HG02759 (cell line): ENCODE measurements at regions not wholly inside any gene's neighbourhood (a gene's known extent, or its start where the extent isn't known, plus 50 kb on each side); places are given as distances from the start of the nearest gene placed in this dataset.
"Not testable (repeated sequence)": the region's sequence is repeated elsewhere in the genome, so short reads cannot be mapped to it uniquely, and the experiment has no call there.

ENCODE experiments used
- ATAC-seq: cut with Tn5 transposase; IDR thresholded peaks from one replicate; pipeline ENCODE4 v1.9.1; 2021; ENCODE audit warnings: mild to moderate bottlenecking, moderate library complexity; ENCODE audit not compliant: unreplicated experiment

GRCh38 chr15:36426691-36427090 lies 152.7 kb upstream of the CDIN1 start:
- ATAC-seq, result no peak

GRCh38 chr15:36428102-36428845 lies 151.2 kb upstream of the CDIN1 start:
- ATAC-seq, result no peak

GRCh38 chr15:36429707-36430106 lies 149.7 kb upstream of the CDIN1 start:
- ATAC-seq, result no peak

GRCh38 chr15:36430280-36430679 lies 149.1 kb upstream of the CDIN1 start:
- no peak for ATAC-seq

- no peak for ATAC-seq
Observed at GRCh38 chr15:36430726-36431265, 148.6 kb upstream of the CDIN1 start.

- ATAC-seq, result no peak
Observed at GRCh38 chr15:36432161-36432560, 147.3 kb upstream of the CDIN1 start.

- ATAC-seq, result no peak
Observed at GRCh38 chr15:36434177-36434576, 145.2 kb upstream of the CDIN1 start.

- no peak for ATAC-seq
Observed at GRCh38 chr15:36438499-36438898, 140.9 kb upstream of the CDIN1 start.

GRCh38 chr15:36447373-36447772 lies 132.1 kb upstream of the CDIN1 start:
- ATAC-seq, result no peak

- ATAC-seq, result no peak
Observed at GRCh38 chr15:36448418-36448817, 131.0 kb upstream of the CDIN1 start.

GRCh38 chr15:36449084-36449661 lies 130.3 kb upstream of the CDIN1 start:
- no peak for ATAC-seq

GRCh38 chr15:36449662-36450145 lies 129.7 kb upstream of the CDIN1 start:
- ATAC-seq, result no peak

GRCh38 chr15:36454244-36454643 lies 125.2 kb upstream of the CDIN1 start:
- not testable (repeated sequence) for ATAC-seq

GRCh38 chr15:36458411-36458810 lies 121.0 kb upstream of the CDIN1 start:
- no peak for ATAC-seq

- ATAC-seq, result no peak
Observed at GRCh38 chr15:36465304-36465703, 114.1 kb upstream of the CDIN1 start.

- ATAC-seq, result no peak
Observed at GRCh38 chr15:36468746-36469145, 110.7 kb upstream of the CDIN1 start.

GRCh38 chr15:36469311-36469966 lies 110.0 kb upstream of the CDIN1 start:
- no peak for ATAC-seq

- ATAC-seq, result no peak
Observed at GRCh38 chr15:36472672-36473071, 106.8 kb upstream of the CDIN1 start.

- no peak for ATAC-seq
Observed at GRCh38 chr15:36478561-36478960, 100.9 kb upstream of the CDIN1 start.

GRCh38 chr15:36479200-36479896 lies 100.1 kb upstream of the CDIN1 start:
- ATAC-seq, result no peak

GRCh38 chr15:36481156-36481555 lies 98.3 kb upstream of the CDIN1 start:
- no peak for ATAC-seq
